HG03095 (cell line): ENCODE measurements at regions not wholly inside any gene's neighbourhood (a gene's known extent, or its start where the extent isn't known, plus 50 kb on each side); places are given as distances from the start of the nearest gene placed in this dataset.
A peak's percentile ranks its signal among the peaks of the same experiment; 100 is the strongest.
"Not testable (repeated sequence)": the region's sequence is repeated elsewhere in the genome, so short reads cannot be mapped to it uniquely, and the experiment has no call there.

ENCODE experiments used
- ATAC-seq: cut with Tn5 transposase; IDR thresholded peaks from one replicate; pipeline ENCODE4 v1.9.1; 2021; ENCODE audit warnings: moderate library complexity; ENCODE audit not compliant: unreplicated experiment

DNA sequence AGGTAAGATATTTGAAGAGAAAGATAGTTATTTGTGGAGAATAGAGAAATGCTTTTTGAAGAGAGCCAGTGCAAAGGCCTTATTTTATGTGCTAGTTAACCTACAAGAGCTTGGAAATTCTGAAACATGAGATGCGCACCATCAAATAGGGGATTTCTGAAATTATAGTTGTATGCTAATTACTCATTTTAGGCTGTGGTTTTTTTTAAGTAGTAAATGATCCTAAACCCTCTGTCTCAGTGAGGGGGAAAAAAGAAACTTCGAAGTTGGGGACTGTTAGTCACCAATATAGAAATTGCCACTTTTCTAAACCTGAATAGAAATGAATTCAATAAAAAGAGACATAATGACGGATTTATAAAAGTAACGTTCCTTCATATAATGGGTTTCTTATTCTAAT lies 119.3 kb upstream of the MDFIC start:
- ATAC-seq, result no peak

DNA sequence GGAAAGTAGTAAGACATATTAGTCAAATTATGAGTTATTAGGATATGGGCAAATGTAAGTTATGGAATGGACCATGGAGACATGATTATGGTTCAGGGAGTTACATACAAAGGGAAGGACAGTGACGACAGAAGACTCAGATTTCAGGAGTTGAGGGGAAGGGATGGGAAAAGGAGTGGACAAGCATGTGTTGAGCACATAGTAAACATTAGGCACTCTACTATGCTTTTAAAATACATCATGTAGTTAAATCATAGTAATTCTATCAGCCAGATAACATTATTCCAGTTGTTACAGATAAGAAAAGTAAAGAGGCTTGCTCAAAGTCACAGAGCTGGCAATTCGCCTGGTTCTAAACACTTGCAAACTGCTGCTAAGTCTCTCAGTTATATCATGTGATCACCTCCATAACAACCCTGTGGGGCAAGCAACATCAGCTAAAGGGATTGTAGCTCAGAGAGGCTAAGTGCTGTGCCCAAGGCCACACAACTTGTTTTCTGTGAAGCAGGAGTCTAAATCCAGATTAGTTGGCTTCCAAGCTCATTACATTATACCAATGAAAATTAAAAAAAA lies 115.2 kb upstream of the MDFIC start:
- no peak for ATAC-seq

DNA sequence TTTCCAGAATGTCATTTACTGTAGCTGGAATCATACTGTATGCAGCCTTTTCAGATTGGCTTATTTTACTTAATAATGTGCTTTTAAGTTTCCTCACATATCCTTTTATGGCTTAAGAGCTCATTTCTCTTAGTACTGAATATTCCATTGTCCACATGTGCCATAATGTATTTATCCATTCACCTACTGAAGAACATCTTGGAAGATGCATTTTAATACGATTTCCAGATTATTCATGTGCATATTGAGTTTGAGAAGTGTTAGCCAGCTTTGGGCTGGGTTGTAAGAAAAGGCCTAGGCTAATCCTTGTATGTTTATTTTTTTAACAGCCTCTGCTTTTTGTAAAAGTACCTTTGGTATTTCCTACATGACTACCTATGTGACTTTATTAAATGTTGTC lies 109.3 kb upstream of the MDFIC start:
- no peak for ATAC-seq

DNA sequence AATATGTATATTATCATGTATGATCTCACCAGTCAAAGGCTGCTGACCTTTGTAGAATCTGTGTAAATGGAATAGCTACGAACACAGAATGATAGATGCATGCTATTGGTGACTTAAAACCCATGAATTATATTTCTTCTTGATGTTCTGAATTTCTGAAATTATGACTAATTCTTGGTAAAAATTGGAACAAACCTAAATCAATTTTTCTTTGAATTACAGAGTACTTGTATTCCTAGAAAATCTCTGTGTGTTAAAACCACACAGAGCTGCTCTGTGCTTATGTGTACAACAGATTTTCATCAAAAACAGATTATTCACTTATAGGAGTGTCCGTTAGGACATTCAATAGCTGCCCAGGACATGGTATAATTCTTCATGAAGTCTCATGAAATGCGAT lies 108.3 kb upstream of the MDFIC start:
- ATAC-seq, result no peak

DNA sequence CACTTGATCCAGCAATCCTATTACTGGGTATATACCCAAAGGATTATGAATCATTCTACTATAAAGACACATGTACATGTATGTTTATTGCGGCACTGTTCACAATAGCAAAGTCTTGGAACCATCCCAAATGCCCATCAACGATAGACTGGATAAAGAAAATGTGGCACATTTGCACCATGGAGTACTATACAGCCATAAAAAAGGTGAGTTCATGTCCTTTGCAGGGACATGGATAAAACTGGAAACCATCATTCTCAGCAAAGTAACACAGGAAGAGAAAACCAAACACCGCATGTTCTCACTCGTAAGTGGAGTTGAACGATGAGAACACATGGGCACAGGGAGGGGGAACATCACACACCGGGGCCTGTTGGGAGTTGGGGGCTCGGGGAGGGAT lies 104.9 kb upstream of the MDFIC start:
- ATAC-seq, result not testable (repeated sequence)

DNA sequence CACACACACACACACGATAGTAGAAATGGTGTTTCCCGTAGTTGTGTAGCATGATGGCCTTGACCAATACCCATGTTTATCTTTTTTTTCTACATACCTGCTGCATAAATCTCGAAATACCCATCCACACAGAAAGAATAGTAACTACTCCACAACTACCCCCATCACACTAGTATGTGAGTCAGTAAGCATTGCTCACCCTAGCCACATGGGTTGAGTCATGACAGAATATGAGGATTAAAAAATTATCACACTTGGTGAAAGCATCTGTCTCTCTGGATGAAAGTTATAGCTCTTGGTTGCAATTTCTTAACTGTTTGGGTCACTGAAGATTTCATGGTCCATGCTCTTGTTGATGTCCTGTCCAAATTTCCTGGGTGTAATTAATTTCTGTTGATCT lies 103.4 kb upstream of the MDFIC start:
- no peak for ATAC-seq

DNA sequence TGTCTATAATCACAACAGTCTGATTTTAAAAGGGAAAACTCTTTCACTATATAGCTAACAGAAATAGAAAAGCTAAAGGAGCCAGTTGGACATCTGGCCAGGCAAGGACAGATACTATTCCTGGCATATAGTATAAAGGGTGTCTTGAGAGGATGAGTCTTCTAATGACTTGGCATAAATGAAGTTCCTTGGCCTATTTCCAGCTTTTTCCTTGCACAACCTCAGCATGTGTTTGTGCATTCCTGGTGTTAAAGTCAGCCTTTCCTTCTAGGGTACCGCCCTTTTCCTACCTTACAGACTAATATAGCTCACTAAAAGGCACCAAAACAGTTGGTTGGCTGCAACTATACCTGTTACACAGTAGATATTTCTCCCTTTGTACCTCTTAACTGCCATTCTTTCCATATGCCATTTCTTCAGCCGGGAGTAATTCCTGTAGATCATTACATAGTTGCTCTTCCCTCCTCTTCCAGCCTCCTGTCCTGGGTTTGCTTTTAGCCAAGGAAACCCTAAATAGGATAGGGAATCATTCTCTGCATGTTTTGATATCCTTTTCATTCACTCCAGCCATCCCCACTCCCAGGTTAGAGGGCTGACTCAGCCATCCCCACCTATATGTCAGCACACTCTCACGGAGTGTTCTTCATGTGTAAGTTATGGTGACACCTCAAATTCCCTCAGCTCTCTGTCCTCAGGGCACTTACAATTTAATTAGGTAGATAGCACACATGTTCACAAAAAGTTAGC lies 102.1 kb upstream of the MDFIC start:
- ATAC-seq, result no peak

DNA sequence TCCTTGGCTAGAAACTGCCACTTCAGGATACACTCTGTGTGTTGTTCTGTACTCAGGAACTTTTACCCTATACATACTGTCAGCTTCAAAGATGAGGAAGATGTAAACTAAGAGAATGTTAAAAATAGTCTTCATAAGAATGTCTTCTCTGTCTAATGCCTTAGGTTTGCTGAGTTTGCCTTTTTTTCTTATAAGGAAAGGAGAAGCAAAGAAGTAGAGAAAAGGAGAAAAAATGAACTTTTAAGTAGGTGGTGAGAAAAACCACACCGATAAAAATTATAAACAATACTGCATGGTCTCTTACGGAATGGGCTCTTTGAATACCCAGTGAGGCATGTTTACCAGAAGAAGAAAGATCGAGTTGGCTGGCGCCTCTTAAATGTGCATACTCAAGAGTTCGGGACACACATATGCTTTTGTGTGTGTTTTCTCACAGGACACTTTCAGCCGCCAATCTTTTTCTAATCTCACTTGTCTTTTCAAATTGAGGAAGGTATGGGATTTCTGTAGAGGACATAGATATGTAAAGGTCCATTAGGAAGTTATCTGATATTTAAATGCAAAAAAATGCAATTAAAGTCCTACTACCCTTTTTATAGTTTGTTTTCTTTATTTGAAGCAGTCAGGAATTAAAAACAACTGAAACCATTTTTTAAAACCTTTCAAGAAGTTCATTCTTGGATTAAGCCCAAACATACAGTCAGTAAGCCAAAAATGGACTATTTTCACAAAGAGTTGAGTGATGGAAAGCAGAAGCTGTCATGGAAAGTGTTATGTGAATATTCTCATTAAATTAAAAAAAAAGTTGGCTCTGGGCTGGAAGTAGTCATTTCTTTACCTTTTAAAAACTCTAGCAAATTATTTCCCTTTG lies 100.6 kb upstream of the MDFIC start:
- ATAC-seq, result no peak

DNA sequence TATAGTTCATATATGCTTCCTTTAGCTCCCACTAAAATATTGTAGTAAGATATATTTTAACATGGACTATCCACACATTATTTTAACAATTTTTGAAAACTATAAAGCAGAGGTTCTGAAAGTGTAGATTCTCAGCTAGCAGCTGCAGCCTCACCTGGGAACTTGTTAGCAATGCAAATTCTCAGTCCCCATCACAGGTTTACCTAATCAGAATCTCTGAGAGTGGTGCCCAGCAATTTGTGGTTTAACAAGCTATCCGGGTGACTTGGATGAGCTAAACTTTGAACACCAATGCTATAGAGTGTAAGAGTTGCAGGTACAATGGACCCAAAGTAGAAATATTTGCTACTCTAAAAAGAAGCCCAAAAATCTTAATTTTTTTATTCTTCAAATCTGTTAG lies 99.8 kb upstream of the MDFIC start:
- ATAC-seq, result no peak

DNA sequence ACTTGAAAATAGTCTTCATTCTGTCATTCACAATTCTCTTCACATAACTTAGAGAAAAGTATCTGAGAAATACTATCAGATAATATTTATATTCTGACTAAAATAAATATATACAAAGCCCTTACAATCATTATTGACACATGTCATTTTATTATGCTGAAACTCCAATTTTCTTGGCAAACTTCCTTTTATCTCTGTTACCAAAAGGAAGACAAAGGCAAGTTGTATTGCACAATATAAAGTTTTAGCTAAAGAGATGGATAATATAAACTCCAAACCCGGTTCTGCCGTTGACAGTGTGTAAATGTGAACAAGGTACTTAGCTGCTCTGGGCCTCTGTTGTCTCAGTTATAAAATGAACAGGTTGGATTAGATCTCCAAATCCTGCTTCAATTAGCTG lies 99.0 kb upstream of the MDFIC start:
- ATAC-seq, result no peak

DNA sequence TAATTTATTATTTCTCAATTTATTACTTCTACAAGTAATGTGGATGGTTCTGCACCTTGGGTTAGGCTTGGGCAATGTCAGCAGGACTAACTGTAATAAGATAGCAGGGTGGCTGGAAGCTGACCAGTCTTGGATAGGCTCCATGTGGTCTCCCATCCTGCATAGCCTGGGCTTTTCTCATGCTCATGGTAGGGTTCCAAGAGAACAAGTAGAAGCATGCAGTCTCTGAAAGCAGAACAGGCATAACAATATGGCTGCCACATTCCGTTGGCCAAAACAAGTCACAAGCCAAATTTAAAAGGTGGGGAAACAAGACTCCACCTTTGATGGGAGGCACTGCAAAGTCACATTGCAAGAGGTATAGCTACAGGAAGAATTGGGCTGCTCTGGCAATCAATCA lies 98.6 kb upstream of the MDFIC start:
- no peak for ATAC-seq

DNA sequence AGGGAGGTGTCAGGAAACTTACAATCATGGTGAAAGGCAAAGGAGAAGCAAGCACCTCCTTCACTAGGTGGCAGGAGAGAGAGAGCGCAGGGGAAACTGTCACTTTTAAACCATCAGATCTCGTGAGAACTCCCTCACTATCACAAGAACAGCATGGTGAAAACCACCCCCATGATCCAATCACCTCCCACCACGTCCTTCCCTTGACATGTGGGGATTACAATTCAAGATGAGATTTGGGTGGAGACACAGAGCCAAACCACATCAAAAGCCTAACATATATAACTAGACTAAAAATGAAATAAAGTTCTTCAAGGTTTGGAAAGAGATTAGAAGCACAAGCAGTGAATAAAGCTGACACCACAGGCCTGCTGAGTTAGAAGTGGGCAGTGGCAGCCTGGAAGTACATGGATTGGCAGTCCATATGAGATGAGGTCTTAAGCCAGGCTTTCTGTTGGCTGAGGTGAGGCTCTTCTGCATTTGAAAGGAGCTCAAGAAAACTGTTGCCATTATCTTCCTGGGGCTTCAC lies 96.4 kb upstream of the MDFIC start:
- ATAC-seq, result no peak

DNA sequence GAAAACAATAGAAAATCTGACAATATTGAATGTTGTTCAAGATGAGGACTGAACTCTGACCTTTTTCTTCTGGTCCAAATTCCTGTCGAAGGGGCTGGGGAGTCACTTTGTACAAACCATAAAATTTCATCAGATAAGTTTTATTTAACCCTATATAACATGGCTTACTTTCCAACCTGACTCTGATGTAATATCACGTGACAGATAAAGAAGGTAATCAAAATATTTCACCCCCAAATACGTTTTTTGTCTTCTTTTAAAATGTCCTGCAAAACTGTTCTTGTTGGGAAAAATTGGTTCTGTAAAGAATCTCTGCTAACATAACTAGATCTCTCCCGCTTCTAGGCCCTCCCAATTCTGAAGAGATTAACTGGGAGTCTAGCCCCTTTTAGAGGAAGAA lies 90.9 kb upstream of the MDFIC start:
- ATAC-seq, result no peak

DNA sequence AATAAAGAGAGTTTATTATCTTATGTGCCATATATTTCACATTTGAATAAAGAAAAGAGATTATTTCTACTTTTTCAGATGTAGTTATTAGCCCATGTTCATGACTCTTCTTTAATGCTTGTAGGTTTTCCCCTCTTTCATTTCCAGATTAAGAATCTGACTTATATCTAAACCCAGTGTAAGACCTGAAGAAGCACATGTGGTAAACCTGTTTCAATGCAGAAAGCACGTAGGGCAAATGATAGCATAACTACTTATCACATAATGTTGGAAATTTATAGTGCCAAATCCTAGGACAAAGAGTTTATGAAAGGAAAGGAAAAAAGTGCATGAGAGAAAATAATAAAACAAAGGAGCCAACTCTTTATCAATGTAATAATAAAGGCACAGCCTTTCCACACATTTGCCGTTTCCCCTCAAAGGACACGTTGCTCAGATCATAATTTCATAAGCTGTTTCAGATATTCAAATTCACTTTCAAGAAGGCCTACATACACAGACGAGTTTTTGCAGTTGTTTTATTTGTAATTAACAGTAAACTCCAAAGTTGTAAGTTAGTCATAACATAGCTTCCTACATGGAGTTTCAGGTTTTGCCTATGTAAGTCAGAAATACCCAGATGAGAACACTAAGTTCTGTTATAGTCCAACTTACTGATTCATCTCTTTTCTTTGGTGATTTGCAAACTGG lies 88.8 kb upstream of the MDFIC start:
- peak; percentile 93 for ATAC-seq

DNA sequence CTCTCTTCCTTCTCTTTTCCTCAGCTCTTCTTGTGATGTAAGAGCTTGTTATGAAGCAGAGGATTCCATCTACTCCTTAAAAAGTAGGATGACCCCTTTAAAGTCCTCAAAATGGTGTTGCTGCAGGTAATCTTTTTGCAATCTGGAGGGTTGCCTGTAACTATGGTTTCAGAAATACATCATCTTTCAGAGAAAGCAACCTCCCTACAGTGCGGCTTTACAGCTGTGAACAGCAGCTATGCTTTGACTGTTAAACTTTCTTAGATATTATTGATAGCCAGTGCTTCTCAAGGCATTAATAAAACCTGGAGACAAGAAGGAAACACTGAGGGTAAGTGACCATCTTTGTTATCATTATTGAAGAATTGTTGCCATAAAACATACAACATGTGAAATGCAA lies 86.6 kb upstream of the MDFIC start:
- no peak for ATAC-seq

DNA sequence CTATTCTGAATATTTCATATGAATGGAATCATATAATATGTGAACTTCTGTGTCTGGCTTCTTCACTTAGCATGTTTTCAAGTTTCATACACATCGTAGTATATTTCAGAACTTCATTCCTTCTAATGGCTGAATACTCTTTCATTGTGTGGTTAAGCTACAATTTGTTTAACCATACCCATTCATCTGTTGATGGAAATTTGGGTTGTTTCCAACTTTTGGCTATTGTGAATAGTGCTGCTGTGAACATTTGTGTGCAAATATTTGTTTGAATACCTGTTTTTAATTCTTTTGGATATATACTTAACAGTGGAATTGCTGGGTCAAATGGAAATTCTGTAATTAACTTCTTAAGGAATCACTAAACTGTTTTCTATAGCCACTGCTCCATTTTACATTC lies 86.0 kb upstream of the MDFIC start:
- ATAC-seq, result no peak

DNA sequence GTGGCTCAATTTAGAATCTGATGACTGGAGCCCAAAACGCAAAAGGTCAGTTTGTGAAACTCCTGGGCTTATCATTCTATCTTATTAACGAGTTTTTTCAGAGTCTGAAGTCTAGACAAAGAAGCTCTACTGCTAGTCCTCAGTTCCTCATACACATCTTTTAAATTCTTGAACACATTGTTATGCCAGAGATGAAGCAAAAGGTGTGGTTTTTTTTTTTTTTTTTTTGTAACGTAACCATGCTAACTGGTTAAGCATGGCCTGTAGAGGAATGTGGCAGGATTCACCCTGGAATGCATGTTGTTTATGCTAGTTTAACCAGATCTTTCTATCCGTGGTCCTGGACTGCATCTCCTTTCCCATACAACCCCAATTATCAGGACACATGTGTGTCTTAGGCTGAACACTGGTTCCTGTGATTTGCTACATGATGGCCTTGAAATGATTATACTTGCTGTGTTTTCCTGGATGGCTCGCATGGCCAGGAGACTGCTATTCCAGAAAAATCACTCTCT lies 79.3 kb upstream of the MDFIC start:
- no peak for ATAC-seq

DNA sequence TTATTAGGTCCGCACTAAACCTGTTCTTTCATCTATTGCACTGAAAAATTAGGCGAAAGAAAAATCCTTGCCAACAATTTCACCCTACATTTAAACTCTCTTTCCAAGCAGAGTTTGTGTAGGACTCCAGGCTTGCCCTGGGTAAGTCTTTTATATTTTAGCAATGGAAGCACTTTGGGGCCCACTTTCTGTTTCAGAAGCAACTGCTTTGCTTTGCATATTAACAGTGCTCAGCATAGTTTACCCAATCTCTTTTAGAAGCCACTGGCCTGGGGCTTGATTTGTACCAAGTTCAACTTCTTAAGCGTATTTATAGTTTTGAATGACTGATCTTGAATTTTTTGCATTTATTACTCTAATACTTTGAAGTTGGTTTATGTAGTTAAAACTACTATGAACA lies 78.8 kb upstream of the MDFIC start:
- no peak for ATAC-seq

DNA sequence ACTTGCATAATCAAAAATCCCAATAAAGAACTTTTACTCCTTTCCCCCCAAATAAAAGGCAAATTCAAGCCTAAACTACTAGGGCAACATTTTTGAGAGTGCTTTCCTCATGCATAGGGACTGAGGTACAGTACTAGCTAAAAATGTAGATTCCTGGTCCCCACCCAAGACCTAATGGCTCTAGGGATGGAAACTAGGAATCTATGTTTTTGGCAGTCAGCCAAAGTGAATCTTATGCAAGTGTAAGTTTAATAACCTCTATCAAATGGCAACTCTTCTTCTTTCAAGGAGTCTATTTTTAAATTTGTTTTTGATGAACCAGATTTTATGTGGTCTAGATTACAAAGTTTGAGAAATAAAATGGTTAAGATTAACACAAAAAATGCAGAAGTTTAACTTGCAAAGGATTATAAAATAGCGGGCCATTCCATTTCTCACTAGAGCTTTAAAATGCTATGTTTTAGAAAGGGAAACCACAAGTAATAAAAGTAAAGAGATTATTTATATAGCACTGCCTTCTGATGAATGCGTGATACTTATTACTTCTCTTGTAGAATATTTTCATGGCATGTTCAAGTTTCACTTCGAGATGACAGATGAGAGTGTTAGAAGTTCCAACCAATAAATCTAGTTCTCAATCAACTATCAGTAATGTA lies 70.4 kb upstream of the MDFIC start:
- no peak for ATAC-seq

DNA sequence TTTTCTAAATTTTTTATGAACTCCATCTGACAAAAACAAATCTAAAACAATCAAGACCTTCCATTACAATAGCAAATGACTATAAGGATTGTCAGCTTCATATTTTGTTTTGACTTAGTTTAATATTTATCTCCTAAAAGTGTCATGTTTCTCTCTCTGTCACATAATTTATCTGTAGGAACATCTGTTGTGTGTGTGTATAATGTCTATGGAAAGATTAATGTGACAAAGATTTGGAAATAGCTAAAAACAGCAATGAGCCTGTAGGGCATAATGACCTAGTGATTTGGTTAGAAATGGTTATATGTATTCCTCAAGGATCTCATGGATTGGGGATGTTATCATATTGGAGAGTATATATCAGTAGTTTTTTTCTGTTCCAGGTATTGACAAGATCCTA lies 69.6 kb upstream of the MDFIC start:
- ATAC-seq, result no peak

DNA sequence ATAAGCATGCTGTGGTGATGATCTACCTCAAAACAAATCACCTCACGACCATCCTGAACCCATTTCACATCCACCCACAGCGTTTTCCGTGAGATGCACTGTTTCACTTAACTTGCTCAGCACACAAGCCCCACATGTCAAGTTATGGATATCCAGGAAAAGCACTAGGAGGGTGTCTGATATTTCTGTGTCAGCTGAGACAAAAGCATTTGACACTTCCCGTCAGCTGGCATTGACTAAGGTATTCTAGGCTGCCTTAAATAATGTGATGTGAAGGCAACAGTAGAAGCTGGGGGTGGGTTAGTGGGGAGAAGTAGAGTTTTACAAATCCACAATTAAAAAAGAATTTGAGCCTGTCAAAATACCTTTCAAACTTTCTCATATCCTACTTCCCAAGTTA lies 68.7 kb upstream of the MDFIC start:
- ATAC-seq, result no peak
